Activated CD8-positive, alpha-beta memory T cell treated with anti-CD3 and anti-CD28 coated beads, Interleukin-2, amount 10 ng/mL, durations not matched to agents 7 days and 5 days (primary cell): ENCODE measurements at regions not wholly inside any gene's neighbourhood (a gene's known extent, or its start where the extent isn't known, plus 50 kb on each side); places are given as distances from the start of the nearest gene placed in this dataset.

Experiments used
- ATAC-seq: fragments of 150-1000 bp; cut with Tn5 transposase; one replicate; pipeline ENCODE4 v1.10.0; 2021; ENCODE audit warnings: moderate library complexity
- CTCF ChIA-PET: fragments of 350-600 bp; sonication (Branson Sonifier 250); formaldehyde crosslinking; loops from one replicate; lab custom pipeline; 2021; ENCODE audit warnings: antibody characterized with exemption; lab: Charles Lee
- DNase-seq: peaks from one replicate; pipeline ENCODE4 v3.0.0-alpha.2; 2020
- H3K27ac Mint-ChIP-seq: one replicate; pipeline ENCODE4 v1.8.0; 2021; ENCODE audit warnings: mild to moderate bottlenecking, mixed read lengths
- H3K27me3 Mint-ChIP-seq: one replicate; pipeline ENCODE4 v1.8.0; 2021; ENCODE audit warnings: mixed read lengths
- H3K36me3 Mint-ChIP-seq: one replicate; pipeline ENCODE4 v1.8.0; 2021; ENCODE audit warnings: mild to moderate bottlenecking, mixed read lengths
- H3K4me1 Mint-ChIP-seq: one replicate; pipeline ENCODE4 v1.8.0; 2021; ENCODE audit warnings: mixed read lengths
- H3K4me3 Mint-ChIP-seq: one replicate; pipeline ENCODE4 v1.8.0; 2021; ENCODE audit warnings: mild to moderate bottlenecking, moderate library complexity, mixed read lengths
- H3K9me3 Mint-ChIP-seq: one replicate; pipeline ENCODE4 v1.8.0; 2022; ENCODE audit warnings: low read depth, mixed read lengths

DNA sequence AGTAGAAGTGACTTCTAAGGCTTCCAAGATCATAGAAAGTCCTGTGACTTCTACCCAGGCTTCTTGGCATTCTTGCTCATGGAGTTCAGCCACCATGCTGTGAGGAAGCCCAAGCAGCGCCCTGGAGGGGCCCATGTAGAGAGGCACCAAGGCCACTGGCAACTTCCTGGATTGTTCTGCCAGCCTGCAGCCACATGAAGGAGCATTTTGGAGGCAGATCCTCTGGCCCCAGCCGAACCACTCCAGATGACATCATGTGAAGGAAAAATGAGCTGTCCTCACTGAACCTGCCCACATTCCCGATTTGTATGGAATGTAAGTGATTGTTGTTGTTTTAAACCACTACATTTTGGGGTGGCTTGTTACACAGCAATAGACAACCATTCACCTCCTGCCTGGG, 51.5 kb upstream of the MNX1 start:
- CTCF ChIA-PET = no interaction called here
- H3K4me3 Mint-ChIP-seq = no peak overlapping the region
- ATAC-seq = no peak
- H3K9me3 Mint-ChIP-seq = peaks cover 15% of the 10 kb centered on the region
- no peaks in the 10 kb centered on the region for H3K4me1 Mint-ChIP-seq
- no peak for DNase-seq
- no peak overlapping the region for H3K27ac Mint-ChIP-seq
- peaks cover 11% of the 10 kb centered on the region for H3K27me3 Mint-ChIP-seq
- no peaks in the 10 kb centered on the region for H3K36me3 Mint-ChIP-seq

GRCh38 chr7:157065046-157065445, 54.6 kb upstream of the MNX1 start:
- H3K4me3 Mint-ChIP-seq = no peak overlapping the region
- no peaks in the 10 kb centered on the region for H3K36me3 Mint-ChIP-seq

DNA sequence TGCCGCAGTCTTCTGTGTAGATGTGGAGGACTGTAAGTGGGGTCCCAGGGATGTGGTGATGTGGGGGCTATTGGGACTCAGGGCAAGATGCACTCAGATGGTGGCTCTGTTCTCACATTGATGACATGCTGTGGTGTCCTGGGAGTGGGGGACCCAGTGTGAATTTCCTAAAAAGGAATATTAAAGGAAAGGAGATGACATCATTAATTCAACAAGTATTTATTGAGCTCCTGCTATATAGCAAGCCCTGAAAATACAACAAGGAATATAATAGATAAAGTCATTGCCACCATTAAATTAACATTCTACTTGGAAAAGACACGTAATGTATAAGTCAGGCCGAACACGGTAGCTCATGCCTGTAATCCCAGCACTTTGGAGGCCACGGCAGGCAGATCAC, 61.9 kb upstream of the MNX1 start:
- Mint-ChIP-seq H3K27ac (no peak overlapping the region), H3K27me3 (peaks cover 53% of the 10 kb centered on the region), H3K9me3 (no peaks in the 10 kb centered on the region), H3K36me3 (no peaks in the 10 kb centered on the region), H3K4me3 (no peak overlapping the region), H3K4me1 (no peaks in the 10 kb centered on the region)
- CTCF ChIA-PET = no interaction called here
- ATAC-seq (no peak), DNase-seq (no peak)

More at GRCh38 chr7:157065046-157065445, 54.6 kb upstream of the MNX1 start:
- CTCF ChIA-PET = no interaction called here
- H3K27me3 Mint-ChIP-seq = peaks cover 22% of the 10 kb centered on the region
- ATAC-seq = no peak
- no peak for DNase-seq
- H3K27ac Mint-ChIP-seq = no peak overlapping the region
- H3K4me1 Mint-ChIP-seq = no peaks in the 10 kb centered on the region
- peaks cover 15% of the 10 kb centered on the region for H3K9me3 Mint-ChIP-seq

- Mint-ChIP-seq H3K27me3 (peaks cover 58% of the 10 kb centered on the region), H3K9me3 (no peaks in the 10 kb centered on the region), H3K4me1 (no peaks in the 10 kb centered on the region), H3K27ac (no peak overlapping the region), H3K4me3 (no peak overlapping the region), H3K36me3 (no peaks in the 10 kb centered on the region)
- no peak for DNase-seq
- ATAC-seq = no peak
- CTCF ChIA-PET = no interaction called here
Measured at GRCh38 chr7:157073335-157073734, 62.9 kb upstream of the MNX1 start.

DNA sequence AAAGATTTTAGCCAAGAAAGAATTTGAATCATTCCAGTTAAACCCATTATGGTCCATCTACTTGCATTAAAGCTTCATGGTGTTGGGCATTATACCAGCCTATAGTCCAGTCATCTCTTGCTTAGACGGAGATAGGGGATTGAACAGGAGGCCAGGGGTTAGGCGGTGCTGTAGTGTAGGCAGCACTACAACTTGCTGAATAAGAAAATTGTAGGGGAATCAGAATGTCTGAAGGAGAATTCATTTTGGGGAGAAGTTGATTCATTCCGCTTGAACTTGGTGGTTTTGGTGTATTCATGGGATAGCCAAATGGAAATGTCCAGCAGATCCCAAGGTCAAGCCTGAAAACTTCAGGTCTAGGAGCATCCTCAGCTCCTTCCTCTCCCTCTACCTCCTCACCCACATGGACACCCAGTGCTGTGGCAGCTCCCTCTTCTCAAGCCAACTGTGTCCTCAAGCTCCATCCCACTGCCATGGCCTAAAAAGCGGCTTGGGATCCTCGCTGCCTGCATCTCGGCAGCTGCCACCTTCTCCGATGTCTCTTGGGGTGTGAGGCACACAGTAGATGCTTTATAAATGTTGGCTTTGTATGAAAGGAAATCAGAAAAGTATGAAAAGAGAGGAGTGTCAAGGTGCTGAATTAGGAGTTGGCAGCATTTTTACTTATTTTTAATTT, 63.6 kb upstream of the MNX1 start:
- Mint-ChIP-seq H3K27ac (no peak overlapping the region), H3K4me3 (no peak overlapping the region), H3K27me3 (peaks cover 60% of the 10 kb centered on the region), H3K4me1 (no peaks in the 10 kb centered on the region), H3K9me3 (no peaks in the 10 kb centered on the region), H3K36me3 (no peaks in the 10 kb centered on the region)
- no peak for ATAC-seq
- DNase-seq = no peak
- CTCF ChIA-PET = no interaction called here

- no peak for ATAC-seq
- peaks cover 62% of the 10 kb centered on the region for H3K27me3 Mint-ChIP-seq
- no peak overlapping the region for H3K4me3 Mint-ChIP-seq
- H3K27ac Mint-ChIP-seq = no peak overlapping the region
- H3K36me3 Mint-ChIP-seq = no peaks in the 10 kb centered on the region
- CTCF ChIA-PET = no interaction called here
- no peak for DNase-seq
- no peaks in the 10 kb centered on the region for H3K4me1 Mint-ChIP-seq
- H3K9me3 Mint-ChIP-seq = no peaks in the 10 kb centered on the region
Measured at GRCh38 chr7:157076466-157076865, 62.3 kb upstream of the UBE3C start.

DNA sequence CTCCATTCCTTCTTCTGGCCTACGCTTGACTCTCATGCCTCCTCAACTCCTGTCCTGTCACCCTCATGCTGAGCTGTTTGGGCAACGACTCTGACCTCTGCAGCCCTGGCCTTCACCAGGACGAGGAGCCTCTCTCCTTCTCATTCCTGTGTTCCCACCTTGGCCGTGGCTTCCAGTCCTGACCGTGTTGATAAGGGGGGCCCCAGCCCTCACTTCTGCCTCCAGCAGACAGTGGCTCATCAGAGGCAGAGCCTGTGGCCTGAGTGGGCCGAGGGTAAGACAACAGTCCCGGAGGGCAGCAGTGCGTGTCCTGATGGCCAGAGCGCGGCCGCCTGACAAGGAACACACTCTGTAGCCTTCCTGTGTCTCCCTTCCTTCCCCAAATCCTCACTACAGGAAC, 61.7 kb upstream of the UBE3C start:
- Mint-ChIP-seq H3K27ac (no peak overlapping the region), H3K4me3 (no peak overlapping the region), H3K36me3 (no peaks in the 10 kb centered on the region), H3K9me3 (no peaks in the 10 kb centered on the region), H3K4me1 (no peaks in the 10 kb centered on the region), H3K27me3 (peaks cover 58% of the 10 kb centered on the region)
- ATAC-seq (no peak), DNase-seq (no peak)
- CTCF ChIA-PET = no interaction called here

DNA sequence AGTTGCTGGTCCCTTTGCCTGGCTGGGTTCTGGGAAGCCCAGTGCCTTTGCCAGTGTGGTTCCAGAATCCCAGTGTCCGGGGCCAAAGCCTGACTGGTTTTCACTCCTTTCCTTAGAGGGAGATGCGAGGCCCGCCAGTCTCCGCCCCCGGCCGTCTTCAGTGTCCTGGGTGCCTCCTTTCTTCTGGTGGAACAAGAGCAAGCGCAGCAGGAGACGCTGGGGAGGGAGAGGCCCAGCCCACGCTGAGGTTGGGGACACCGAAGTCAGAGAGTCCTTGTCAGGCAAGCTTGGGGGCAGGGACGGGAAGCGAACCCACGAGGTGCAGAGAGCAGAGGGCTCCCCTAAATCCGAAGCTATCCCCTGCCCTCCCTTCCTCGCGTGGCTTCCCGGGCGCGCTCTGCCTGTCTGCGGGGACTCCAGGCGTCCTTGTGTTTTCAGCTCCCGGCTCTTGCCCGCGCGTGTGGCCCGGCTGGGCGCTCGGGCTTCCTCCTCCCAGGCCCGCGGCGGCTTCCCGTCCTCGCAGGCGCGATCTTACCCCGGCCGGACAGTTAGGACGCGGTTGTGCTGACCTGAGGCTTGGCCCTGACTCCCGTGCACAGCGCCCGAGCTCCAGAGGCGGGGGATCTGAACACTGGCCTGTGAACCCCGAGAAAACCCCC, 60.6 kb upstream of the UBE3C start:
- no peaks in the 10 kb centered on the region for H3K4me1 Mint-ChIP-seq
- H3K9me3 Mint-ChIP-seq = peaks cover 3% of the 10 kb centered on the region
- peaks cover 62% of the 10 kb centered on the region for H3K27me3 Mint-ChIP-seq
- DNase-seq (no peak), ATAC-seq (no peak)
- no peak overlapping the region for H3K4me3 Mint-ChIP-seq
- no peak overlapping the region for H3K27ac Mint-ChIP-seq
- CTCF ChIA-PET = no interaction called here
- H3K36me3 Mint-ChIP-seq = no peaks in the 10 kb centered on the region

GRCh38 chr7:157079116-157079515, 59.6 kb upstream of the UBE3C start:
- H3K9me3 Mint-ChIP-seq = peaks cover 6% of the 10 kb centered on the region
- no peak for ATAC-seq
- H3K4me3 Mint-ChIP-seq = no peak overlapping the region
- H3K27me3 Mint-ChIP-seq = peaks cover 55% of the 10 kb centered on the region
- no peaks in the 10 kb centered on the region for H3K36me3 Mint-ChIP-seq
- no peak for DNase-seq
- H3K4me1 Mint-ChIP-seq = no peaks in the 10 kb centered on the region
- H3K27ac Mint-ChIP-seq = no peak overlapping the region
- CTCF ChIA-PET = no interaction called here

DNA sequence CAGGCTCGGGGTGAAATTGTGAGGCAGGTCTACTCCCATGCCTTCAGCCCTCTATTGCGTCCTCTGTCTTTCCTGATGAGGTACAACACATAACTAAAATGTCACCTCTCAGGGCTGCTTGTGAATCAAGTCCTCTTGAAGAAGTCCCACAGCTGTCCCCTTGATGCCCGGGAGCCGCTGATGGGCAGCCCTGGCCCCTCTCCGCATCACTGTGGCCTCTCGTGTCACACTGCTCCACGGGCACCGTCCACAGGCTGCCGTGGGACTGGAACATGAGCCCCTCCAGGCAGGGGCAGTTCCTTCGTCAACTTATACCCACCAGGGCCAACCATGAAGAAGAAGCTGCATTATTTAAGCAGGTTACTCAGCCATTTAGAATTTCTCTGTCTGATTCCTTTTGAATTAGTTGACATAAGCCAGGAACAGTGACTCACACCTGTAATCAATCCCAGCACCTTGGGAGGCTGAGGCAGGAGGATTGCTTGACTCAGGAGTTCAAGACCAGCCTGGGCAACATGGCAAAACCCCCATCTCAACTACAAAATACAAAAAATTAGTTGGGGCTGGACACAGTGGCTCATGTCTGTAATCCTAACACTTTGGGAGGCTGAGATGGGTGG, 58.5 kb upstream of the UBE3C start:
- Mint-ChIP-seq H3K27me3 (peaks cover 51% of the 10 kb centered on the region), H3K36me3 (no peaks in the 10 kb centered on the region), H3K9me3 (peaks cover 6% of the 10 kb centered on the region), H3K4me1 (no peaks in the 10 kb centered on the region), H3K27ac (no peak overlapping the region), H3K4me3 (no peak overlapping the region)
- no peak for DNase-seq
- ATAC-seq = no peak
- CTCF ChIA-PET = no interaction called here

- no peak overlapping the region for H3K4me3 Mint-ChIP-seq
- peaks cover 5% of the 10 kb centered on the region for H3K27me3 Mint-ChIP-seq
- H3K27ac Mint-ChIP-seq = no peak overlapping the region
- no peaks in the 10 kb centered on the region for H3K36me3 Mint-ChIP-seq
- CTCF ChIA-PET = no interaction called here
- no peaks in the 10 kb centered on the region for H3K4me1 Mint-ChIP-seq
- H3K9me3 Mint-ChIP-seq = peaks cover 8% of the 10 kb centered on the region
- ATAC-seq (no peak), DNase-seq (no peak)
Measured at GRCh38 chr7:157086508-157087187, 52.1 kb upstream of the UBE3C start.

- Mint-ChIP-seq H3K4me1 (no peaks in the 10 kb centered on the region), H3K27ac (no peak overlapping the region), H3K36me3 (no peaks in the 10 kb centered on the region), H3K9me3 (peaks cover 8% of the 10 kb centered on the region), H3K4me3 (no peak overlapping the region), H3K27me3 (peaks cover 5% of the 10 kb centered on the region)
- CTCF ChIA-PET = no interaction called here
- DNase-seq (no peak), ATAC-seq (no peak)
Measured at GRCh38 chr7:157087646-157088045, 51.1 kb upstream of the UBE3C start.

DNA sequence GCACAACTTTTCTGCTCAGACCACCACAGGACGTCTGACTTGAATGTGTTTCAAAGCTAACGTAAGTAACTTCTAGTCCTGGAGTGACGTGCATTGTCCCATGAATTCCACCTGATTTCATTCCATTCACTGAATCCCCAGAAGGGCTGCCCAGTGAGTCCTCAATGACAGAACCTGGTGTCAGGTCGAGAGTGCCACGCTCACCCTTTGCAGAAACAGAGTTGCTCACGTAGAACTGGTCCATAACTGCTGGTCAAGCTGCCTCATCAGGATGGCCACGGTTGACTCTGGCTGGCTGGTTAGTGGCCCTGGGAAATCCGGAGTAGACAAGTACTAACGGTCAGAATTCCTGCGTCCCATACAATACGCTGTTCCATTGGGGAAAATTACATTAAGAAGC, 50.6 kb upstream of the UBE3C start:
- Mint-ChIP-seq H3K9me3 (peaks cover 4% of the 10 kb centered on the region), H3K27me3 (peaks cover 1% of the 10 kb centered on the region), H3K36me3 (no peaks in the 10 kb centered on the region), H3K27ac (no peak overlapping the region), H3K4me1 (no peaks in the 10 kb centered on the region), H3K4me3 (no peak overlapping the region)
- ATAC-seq (no peak), DNase-seq (no peak)
- CTCF ChIA-PET = no interaction called here
